ENCODE measurements at regions not wholly inside any gene's neighbourhood (a gene's known extent, or its start where the extent isn't known, plus 50 kb on each side); places are given as distances from the start of the nearest gene placed in this dataset.

- Mint-ChIP-seq H3K36me3 (ENCODE audit: insufficient read depth) (no peaks in the 10 kb centered on the region), H3K4me3 (ENCODE audit: low read depth) (no peak overlapping the region), H3K27ac (no peak overlapping the region), H3K9me3 (ENCODE audit: low read depth) (no peaks in the 10 kb centered on the region), H3K4me1 (ENCODE audit: low read depth) (no peaks in the 10 kb centered on the region), H3K27me3 (no peaks in the 10 kb centered on the region)
- no peak for TF ChIP-seq CTCF (IDR thresholded peaks at IDR 0.05; ENCODE audit: unreplicated experiment)
- DNase-seq (ENCODE audit: low spot score, unreplicated experiment), result no peak
These were observed 506.9 kb downstream of the ELAVL2 start for GRCh38 chr9:23319092-23319491.

GRCh38 chr9:23321049-23321448, 505.0 kb downstream of the ELAVL2 start:
- H3K36me3 Mint-ChIP-seq (ENCODE audit: insufficient read depth), result no peaks in the 10 kb centered on the region
- H3K4me1 Mint-ChIP-seq (ENCODE audit: low read depth), result no peaks in the 10 kb centered on the region
- DNase-seq (ENCODE audit: low spot score, unreplicated experiment), result no peak

GRCh38 chr9:23322392-23322791, 503.6 kb downstream of the ELAVL2 start:
- H3K4me3 Mint-ChIP-seq (ENCODE audit: low read depth), result no peak overlapping the region
- H3K27me3 Mint-ChIP-seq, result no peaks in the 10 kb centered on the region
- H3K4me1 Mint-ChIP-seq (ENCODE audit: low read depth), result peaks cover 2% of the 10 kb centered on the region
- H3K36me3 Mint-ChIP-seq (ENCODE audit: insufficient read depth), result no peaks in the 10 kb centered on the region
- no peaks in the 10 kb centered on the region for H3K9me3 Mint-ChIP-seq (ENCODE audit: low read depth)
- no peak overlapping the region for H3K27ac Mint-ChIP-seq
- DNase-seq (ENCODE audit: low spot score, unreplicated experiment), result no peak
- peak; percentile 57 for TF ChIP-seq CTCF (IDR thresholded peaks at IDR 0.05; ENCODE audit: unreplicated experiment)

More at GRCh38 chr9:23321049-23321448, 505.0 kb downstream of the ELAVL2 start:
- H3K27ac Mint-ChIP-seq, result peak overlapping the region; percentile 4
- TF ChIP-seq CTCF (IDR thresholded peaks at IDR 0.05; ENCODE audit: unreplicated experiment), result no peak
- H3K4me3 Mint-ChIP-seq (ENCODE audit: low read depth), result no peak overlapping the region
- no peaks in the 10 kb centered on the region for H3K27me3 Mint-ChIP-seq
- H3K9me3 Mint-ChIP-seq (ENCODE audit: low read depth), result no peaks in the 10 kb centered on the region

- DNase-seq (ENCODE audit: low spot score, unreplicated experiment), result no peak
- Mint-ChIP-seq H3K27me3 (no peaks in the 10 kb centered on the region), H3K27ac (no peak overlapping the region), H3K36me3 (ENCODE audit: insufficient read depth) (no peaks in the 10 kb centered on the region), H3K9me3 (ENCODE audit: low read depth) (peaks cover 5% of the 10 kb centered on the region), H3K4me1 (ENCODE audit: low read depth) (peaks cover 2% of the 10 kb centered on the region), H3K4me3 (ENCODE audit: low read depth) (no peak overlapping the region)
- TF ChIP-seq CTCF (IDR thresholded peaks at IDR 0.05; ENCODE audit: unreplicated experiment), result no peak
These were observed 501.5 kb downstream of the ELAVL2 start for GRCh38 chr9:23324511-23324910.

GRCh38 chr9:23326597-23326996, 499.4 kb downstream of the ELAVL2 start:
- H3K36me3 Mint-ChIP-seq (ENCODE audit: insufficient read depth), result peaks cover 2% of the 10 kb centered on the region
- no peak for DNase-seq (ENCODE audit: low spot score, unreplicated experiment)

More at GRCh38 chr9:23326597-23326996, 499.4 kb downstream of the ELAVL2 start:
- Mint-ChIP-seq H3K27ac (no peak overlapping the region), H3K4me1 (ENCODE audit: low read depth) (peaks cover 2% of the 10 kb centered on the region), H3K4me3 (ENCODE audit: low read depth) (no peak overlapping the region), H3K9me3 (ENCODE audit: low read depth) (peaks cover 15% of the 10 kb centered on the region), H3K27me3 (no peaks in the 10 kb centered on the region)
- TF ChIP-seq CTCF (IDR thresholded peaks at IDR 0.05; ENCODE audit: unreplicated experiment), result no peak

Measured in progenitor cell of endocrine pancreas (in vitro differentiated cells).